Breast epithelium (tissue), 4 donors: ENCODE measurements at regions not wholly inside any gene's neighbourhood (a gene's known extent, or its start where the extent isn't known, plus 50 kb on each side); places are given as distances from the start of the nearest gene placed in this dataset.

ENCODE experiments used
- DNase-seq, 2 donors: peaks; one replicate each; pipeline ENCODE4 v3.0.0-alpha.2; 2019; ENCODE audit warnings: low spot score in 2 of 2
- H3K27ac ChIP-seq, 2 donors: fragments of 200-600 bp; sonication (generic) in 1 of 2; one replicate each; pipeline ENCODE4 v1.5.1; 2016 to 2019; ENCODE audit warnings: mild to moderate bottlenecking in 1 of 2
- H3K27me3 ChIP-seq, 2 donors: fragments of 200-600 bp; sonication (generic) in 1 of 2; one replicate each; pipeline versions ENCODE4 v1.5.1 to v1.6.0; 2017 to 2019; ENCODE audit warnings: control low read depth in 1 of 2, mild to moderate bottlenecking in 1 of 2
- H3K36me3 ChIP-seq: fragments of 200-600 bp; one replicate; pipeline ENCODE4 v1.5.1; 2019
- H3K4me1 ChIP-seq, 2 donors: fragments of 200-600 bp; sonication (generic); one replicate each; pipeline ENCODE4 v1.5.1; 2016 to 2019; ENCODE audit warnings: control low read depth in 1 of 2
- H3K4me3 ChIP-seq, 3 donors: fragments of 200-600 bp; sonication (generic); 1 replicate in 2 of 3; 2 replicates in 1 of 3; pipeline ENCODE4 v1.5.1; 2016 to 2019; ENCODE audit warnings: mild to moderate bottlenecking in 3 of 3, moderate library complexity in 2 of 3
- H3K9me3 ChIP-seq, 2 donors: fragments of 200-600 bp; sonication (generic) in 1 of 2; one replicate each; pipeline ENCODE4 v1.5.1; 2016 to 2019; ENCODE audit warnings: control low read depth in 1 of 2
- CTCF ChIP-seq, 3 donors: fragments of 450-650 bp; IDR thresholded peaks; one replicate each; pipeline ENCODE4 v1.5.1; 2016 to 2017; ENCODE audit warnings: antibody characterized with exemption in 3 of 3, mild to moderate bottlenecking in 3 of 3, moderate library complexity in 3 of 3
- POLR2A ChIP-seq: fragments of 450-650 bp; IDR thresholded peaks from one replicate; pipeline ENCODE4 v1.6.1; 2016; ENCODE audit warnings: antibody characterized with exemption, mild to moderate bottlenecking, moderate library complexity
- POLR2AphosphoS5 ChIP-seq, 3 donors: sonication (generic); formaldehyde crosslinking; IDR thresholded peaks; one replicate each; pipeline ENCODE4 v1.6.1; 2017; ENCODE audit warnings: antibody characterized with exemption in 3 of 3
- intact Hi-C: fragments of 100-400 bp; cut with DNase I; formaldehyde crosslinking; loops from one replicate; pipeline ENCODE4 v1.15.1; 2023; ENCODE audit warnings: low total_unique reads

GRCh38 chr2:129467941-129468340 is 511.5 kb upstream of the RAB6C start:
- Histone ChIP-seq H3K4me1 (no peaks in the 10 kb centered on the region), H3K36me3 (no peaks in the 10 kb centered on the region), H3K27me3 (no peaks in the 10 kb centered on the region), H3K9me3 (no peaks in the 10 kb centered on the region), H3K27ac (no peak overlapping the region), H3K4me3 (no peak overlapping the region)
- TF ChIP-seq POLR2AphosphoS5 (IDR thresholded peaks at IDR 0.05), result no peak
- TF ChIP-seq CTCF (IDR thresholded peaks at IDR 0.05), result no peak
- no peak for TF ChIP-seq POLR2A
- intact Hi-C loops, result no loop called here
- no peak for DNase-seq

DNA sequence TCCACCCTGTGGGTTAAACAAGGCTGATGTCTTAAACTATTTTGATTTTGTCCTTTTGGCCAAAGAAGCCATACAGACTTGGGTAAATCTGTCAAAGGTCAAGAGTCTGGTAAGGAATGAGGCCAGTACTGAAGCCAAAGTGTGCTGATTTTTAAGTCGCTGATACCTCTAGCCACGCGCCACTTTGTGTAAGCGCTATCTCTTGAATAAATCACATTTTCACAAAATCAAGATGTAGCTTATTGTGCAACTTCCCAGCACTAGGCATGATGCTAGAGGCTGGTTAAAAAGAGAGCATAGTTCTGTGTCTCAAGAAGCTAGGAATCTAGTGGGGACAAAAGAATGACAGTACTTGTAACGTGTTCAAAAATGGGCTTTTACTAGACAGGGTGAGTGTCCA is 510.6 kb upstream of the RAB6C start:
- H3K4me1 ChIP-seq, result no peaks in the 10 kb centered on the region
- H3K27ac ChIP-seq, result no peak overlapping the region
- DNase-seq, result no peak
- H3K27me3 ChIP-seq, result no peaks in the 10 kb centered on the region
- H3K36me3 ChIP-seq, result no peaks in the 10 kb centered on the region
- H3K4me3 ChIP-seq, result no peak overlapping the region
- H3K9me3 ChIP-seq, result no peaks in the 10 kb centered on the region
- intact Hi-C loops, result no loop called here
- no peak for TF ChIP-seq CTCF (IDR thresholded peaks at IDR 0.05)
- TF ChIP-seq POLR2A, result no peak
- TF ChIP-seq POLR2AphosphoS5 (IDR thresholded peaks at IDR 0.05), result no peak

- Histone ChIP-seq H3K27ac (no peak overlapping the region), H3K9me3 (no peaks in the 10 kb centered on the region), H3K27me3 (no peaks in the 10 kb centered on the region), H3K4me3 (no peak overlapping the region), H3K4me1 (no peaks in the 10 kb centered on the region), H3K36me3 (no peaks in the 10 kb centered on the region)
- intact Hi-C loops, result no loop called here
- DNase-seq, result no peak
- TF ChIP-seq POLR2AphosphoS5 (IDR thresholded peaks at IDR 0.05), result no peak
- no peak for TF ChIP-seq POLR2A
- TF ChIP-seq CTCF (IDR thresholded peaks at IDR 0.05), result no peak
These were observed 510.1 kb upstream of the RAB6C start for GRCh38 chr2:129469389-129469788.

- no peak for DNase-seq
- intact Hi-C loops, result no loop called here
- Histone ChIP-seq H3K4me1 (no peaks in the 10 kb centered on the region), H3K27ac (no peak overlapping the region), H3K9me3 (no peaks in the 10 kb centered on the region), H3K4me3 (no peak overlapping the region), H3K27me3 (no peaks in the 10 kb centered on the region), H3K36me3 (no peaks in the 10 kb centered on the region)
- no peak for TF ChIP-seq CTCF (IDR thresholded peaks at IDR 0.05)
- no peak for TF ChIP-seq POLR2AphosphoS5 (IDR thresholded peaks at IDR 0.05)
- TF ChIP-seq POLR2A, result no peak
These were observed 509.6 kb upstream of the RAB6C start for GRCh38 chr2:129469871-129470270.

DNA sequence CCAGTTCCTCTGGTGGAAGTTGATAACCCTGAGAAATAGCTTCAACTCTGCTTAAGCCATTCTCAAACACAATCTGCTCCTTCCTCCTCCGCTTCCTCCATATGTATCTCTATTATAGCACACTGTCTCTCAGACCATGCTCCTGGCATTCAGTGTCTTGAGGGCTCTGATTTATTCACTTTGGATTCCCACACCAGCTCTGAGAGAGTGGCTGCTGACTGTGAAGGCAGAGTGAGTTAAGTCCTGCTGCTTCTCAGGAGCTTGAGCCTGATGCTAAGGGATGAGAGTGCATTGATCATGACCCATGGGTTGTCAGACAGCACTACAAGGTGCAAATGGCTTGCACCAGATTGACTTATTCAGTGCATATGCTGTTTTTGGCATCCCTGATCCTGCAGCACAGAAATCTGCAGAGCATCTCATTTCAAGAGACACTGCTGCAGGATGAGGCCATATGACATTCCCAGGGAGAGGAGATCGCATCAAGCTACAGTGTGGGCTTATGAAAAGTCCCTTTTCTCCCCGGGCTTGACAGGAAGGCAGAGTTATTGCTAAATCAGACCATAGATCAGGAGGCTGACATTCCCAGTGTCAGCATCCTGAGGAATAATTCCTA is 500.5 kb upstream of the RAB6C start:
- no peak overlapping the region for H3K27ac ChIP-seq
- no peak overlapping the region for H3K4me3 ChIP-seq
- no peaks in the 10 kb centered on the region for H3K27me3 ChIP-seq
- DNase-seq, result no peak
- H3K36me3 ChIP-seq, result no peaks in the 10 kb centered on the region
- intact Hi-C loops, result no loop called here
- no peak for TF ChIP-seq POLR2AphosphoS5 (IDR thresholded peaks at IDR 0.05)
- no peak for TF ChIP-seq CTCF (IDR thresholded peaks at IDR 0.05)
- no peak for TF ChIP-seq POLR2A
- H3K4me1 ChIP-seq, result no peaks in the 10 kb centered on the region
- no peaks in the 10 kb centered on the region for H3K9me3 ChIP-seq
